ENCODE measurements at regions not wholly inside any gene's neighbourhood (a gene's known extent, or its start where the extent isn't known, plus 50 kb on each side); places are given as distances from the start of the nearest gene placed in this dataset.
A peak's percentile ranks its signal among the peaks of the same experiment; 100 is the strongest.

DNA sequence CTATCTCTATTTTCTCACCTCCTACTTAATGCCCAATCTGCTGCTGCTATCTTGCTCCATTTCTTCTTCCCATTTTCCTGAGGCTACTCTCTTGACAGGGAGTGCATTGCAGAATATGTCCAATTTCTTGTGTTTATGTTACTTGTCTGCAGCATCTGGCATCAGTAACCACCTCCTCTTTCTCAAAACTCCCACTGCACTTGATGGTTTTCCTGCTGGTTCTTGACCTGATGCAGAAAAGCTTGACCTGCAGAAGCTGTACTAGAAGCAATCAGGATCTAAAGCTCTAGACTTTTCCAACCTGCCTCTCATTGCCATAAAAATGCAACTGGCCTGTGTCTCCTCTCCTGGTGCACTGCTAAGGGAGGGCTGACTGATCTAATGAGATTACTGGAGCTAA is 287.8 kb downstream of the ZEB1 start:
- no peak for DNase-seq (ENCODE audit: low read depth, low spot score)

GRCh38 chr10:31605861-31606525 is 287.0 kb downstream of the ZEB1 start:
- DNase-seq (ENCODE audit: low read depth, low spot score) = no peak

DNA sequence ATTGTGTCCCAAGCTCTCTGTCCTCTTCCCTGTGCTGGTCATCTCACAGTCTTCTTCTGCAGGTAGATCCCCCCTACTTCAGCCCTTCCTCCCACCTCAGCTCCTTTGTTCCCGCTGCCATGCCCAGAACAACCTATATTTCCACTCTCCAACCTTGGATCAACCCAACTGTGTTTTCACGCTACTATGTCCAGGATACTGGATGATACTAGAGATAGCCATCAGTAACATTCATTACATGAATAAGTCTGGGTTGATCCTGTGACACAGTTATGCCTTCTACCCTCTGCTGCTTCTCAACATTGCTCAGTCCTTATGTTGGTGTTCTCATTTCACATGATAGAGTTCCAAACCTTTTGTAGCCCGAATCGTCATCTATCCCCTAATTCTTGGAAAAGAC is 286.4 kb downstream of the ZEB1 start:
- DNase-seq (ENCODE audit: low read depth, low spot score) = no peak

GRCh38 chr10:31604646-31605170 is 285.7 kb downstream of the ZEB1 start:
- no peak for DNase-seq (ENCODE audit: low read depth, low spot score)

- no peak for DNase-seq (ENCODE audit: low read depth, low spot score)
These were observed 285.1 kb downstream of the ZEB1 start for GRCh38 chr10:31604096-31604495.

DNA sequence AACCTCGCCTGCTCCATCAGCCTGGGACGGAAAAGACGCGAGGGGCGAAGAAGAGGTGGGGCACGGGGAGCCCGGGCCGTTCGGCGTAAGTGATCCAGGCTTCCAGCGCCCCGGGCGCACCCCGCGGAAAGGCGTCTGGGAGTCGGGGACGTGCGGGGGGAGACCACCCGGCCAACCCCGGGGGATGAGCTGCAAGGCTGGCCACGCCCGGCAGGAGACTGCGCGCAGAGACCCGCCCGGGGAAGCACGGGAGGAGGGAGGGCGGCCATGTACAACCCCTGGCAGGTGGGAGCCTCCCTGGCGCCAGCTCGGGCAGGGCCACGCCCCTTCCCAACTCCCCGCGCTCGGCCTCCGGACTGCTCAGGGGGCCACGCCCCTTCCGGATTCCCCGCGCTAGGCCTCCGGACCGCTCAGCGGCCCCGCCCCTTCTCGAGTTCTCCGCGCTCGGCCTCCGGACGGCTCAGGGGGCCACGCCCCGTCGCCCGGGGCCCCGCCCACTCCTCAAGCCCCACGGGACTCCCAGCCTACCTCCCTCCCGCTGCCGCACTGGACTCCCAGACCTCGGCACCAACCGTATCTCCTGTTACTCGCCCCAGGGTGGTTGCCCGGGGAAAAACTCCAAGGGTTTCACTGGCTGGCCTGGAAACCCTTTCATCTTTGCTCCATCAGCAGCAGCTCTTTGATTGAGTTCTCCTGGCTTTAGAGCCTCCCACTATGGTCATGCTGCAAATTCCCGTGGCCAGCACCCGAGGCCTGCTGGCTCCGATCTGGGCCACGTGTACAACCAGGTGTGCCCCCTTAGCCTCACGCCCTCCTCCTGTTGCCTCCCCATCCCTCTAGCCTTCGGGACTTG is 284.4 kb downstream of the ZEB1 start:
- DNase-seq (ENCODE audit: low read depth, low spot score) = peak; percentile 36

DNA sequence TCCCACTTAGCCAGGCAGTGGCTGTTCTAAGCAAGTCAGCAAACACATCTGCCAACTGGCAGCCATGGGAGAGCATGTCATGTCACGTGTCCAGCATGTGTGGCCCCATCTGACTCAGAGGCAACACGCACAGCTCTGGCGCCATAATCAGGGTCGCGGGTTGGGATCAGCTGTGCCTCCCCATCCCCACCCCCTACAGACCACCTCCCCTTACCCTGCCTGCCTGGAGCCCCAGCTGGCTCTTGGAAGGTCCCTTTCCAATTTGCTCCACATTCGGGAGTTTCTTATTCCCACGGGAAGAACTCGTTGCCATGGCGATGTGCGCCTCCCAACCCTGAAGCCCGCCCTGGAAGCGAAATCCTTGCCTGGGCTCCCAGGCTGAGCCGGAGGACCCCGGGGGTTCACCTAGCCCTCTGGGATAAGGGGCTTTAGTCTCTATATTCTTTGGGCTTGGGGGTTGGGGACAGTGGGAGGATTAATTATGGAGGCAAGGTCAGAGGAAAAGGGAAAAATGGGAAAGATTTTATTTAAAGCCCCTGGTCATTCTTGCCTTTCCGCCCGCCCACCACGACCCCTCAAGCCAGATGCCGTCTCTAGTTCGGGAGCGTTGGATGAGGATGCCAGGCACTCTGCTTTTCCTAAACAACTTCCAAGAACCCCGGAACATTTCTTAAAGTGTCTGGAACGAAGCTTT is 283.7 kb downstream of the ZEB1 start:
- DNase-seq (ENCODE audit: low read depth, low spot score) = no peak

DNA sequence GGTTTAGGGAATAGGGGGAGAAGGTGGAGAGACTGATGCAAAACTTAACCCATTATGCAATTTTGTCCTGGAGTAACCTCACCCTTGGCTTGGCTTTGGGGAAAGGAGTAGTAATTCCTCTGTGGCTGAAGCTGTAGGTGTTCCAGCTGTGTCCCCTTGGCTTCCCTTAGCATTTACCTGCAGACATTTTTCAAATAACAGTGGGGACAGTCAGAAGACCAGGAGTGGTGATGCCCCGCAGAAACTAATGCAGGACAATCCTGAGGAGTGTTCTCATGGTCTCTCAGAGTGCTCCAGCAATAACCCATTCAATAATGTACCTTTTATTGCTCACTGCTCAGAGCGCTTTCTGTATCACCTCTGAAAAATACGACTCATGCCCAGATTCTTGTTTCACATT is 282.1 kb downstream of the ZEB1 start:
- no peak for DNase-seq (ENCODE audit: low read depth, low spot score)

DNA sequence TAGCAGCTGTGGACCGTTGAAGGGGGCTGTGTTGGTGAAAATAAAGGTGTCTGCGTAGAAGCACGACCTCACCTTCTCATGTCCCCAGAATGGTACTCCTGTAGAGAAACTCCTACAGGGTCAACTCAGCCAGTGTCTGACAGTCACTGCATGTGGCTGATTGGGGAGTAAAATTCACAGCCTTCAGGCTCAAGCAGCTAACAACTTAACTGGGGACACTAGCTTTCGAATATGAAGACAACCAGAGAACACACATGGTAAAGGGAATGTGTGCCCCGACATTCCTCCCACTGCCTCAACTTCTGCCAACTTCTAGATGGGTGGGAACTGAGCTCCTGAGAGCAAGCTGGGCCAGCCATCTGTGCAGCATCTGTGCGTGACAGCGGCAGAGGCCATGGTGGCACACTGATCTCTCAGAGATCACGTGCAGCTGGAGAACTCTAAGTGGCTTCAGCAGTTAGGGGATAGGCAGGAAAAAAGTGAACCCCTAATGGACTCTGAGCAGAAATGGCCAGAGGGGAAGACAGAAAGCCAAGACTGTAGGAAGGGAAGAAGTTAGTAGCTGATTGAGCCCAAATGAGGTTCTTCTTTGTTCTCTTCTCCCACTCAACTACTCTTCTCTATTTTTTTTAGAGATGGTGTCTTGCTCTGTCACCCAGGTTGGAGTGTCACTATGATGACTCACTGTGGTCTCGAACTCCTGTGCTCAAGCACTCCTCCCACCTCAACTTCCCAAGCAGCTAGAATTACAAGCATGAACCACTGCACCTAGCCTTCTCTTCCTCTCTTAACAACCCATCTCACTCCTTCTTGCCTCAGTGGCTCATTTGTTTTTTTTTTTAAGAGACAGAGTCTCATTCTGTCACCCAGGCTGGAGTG is 280.8 kb downstream of the ZEB1 start:
- DNase-seq (ENCODE audit: low read depth, low spot score) = no peak

- no peak for DNase-seq (ENCODE audit: low read depth, low spot score)
These were observed 277.7 kb downstream of the ZEB1 start for GRCh38 chr10:31596765-31597164.

GRCh38 chr10:31595992-31596391 is 277.0 kb downstream of the ZEB1 start:
- no peak for DNase-seq (ENCODE audit: low read depth, low spot score)

GRCh38 chr10:31594347-31594873 is 275.4 kb downstream of the ZEB1 start:
- DNase-seq (ENCODE audit: low read depth, low spot score) = no peak

DNA sequence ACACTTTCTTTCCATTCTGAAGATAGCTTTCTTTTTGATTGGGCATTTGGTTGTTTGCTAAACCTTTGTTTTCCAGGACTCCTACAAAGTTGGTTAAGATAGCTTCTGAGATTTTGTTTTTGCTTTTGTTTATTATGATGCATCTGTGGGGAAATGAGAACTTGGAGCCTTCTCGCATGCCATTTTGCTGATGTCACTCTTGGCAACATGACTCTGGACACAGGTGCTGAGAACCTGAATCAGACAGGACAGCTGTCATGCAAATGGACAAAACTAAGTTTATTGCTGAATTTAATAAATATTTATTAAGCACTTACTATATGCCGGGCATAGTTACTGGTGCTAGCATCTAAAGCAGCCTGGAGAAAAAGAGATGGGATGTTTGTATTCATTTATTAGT is 274.1 kb downstream of the ZEB1 start:
- no peak for DNase-seq (ENCODE audit: low read depth, low spot score)

DNA sequence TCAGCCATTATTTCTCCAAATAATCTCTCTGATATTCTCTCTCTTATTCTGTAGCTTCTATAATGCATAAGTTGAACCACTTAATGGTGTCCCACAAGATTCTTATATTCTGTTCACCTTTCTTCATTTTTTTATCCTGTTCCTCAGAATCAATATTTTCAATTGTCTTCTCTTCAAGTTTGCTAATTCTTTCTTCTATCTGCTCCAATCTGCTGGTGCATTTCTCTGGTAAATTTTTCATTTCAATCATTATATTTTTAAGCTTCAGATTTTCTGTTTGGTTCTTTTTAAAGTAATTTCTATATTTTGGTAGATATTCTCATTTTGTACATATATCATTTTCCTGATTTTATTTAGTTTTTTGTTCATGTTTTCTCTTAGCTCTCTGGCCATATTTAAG is 272.6 kb downstream of the ZEB1 start:
- no peak for DNase-seq (ENCODE audit: low read depth, low spot score)

GRCh38 chr10:31590023-31590800 is 271.2 kb downstream of the ZEB1 start:
- DNase-seq (ENCODE audit: low read depth, low spot score) = no peak

DNA sequence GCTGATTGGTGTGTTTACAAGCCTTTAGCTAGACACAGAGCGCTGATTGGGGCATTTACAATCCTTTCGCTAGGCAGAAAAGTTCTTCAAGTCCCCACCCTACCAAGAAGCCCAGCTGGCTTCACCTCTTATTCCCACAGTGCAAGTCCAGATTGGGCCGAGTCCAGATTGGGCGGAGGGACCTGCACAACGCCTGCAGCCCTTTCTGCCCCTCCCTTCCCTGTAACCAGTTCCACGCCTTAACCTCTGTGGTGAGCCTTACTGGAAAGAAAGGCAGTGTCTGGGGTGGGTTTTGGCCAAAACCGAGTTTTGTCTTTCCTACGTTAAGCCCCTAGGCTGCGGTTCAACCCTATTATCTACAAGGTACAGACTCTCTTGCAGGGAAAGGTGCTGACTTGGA is 268.7 kb downstream of the ZEB1 start:
- no peak for DNase-seq (ENCODE audit: low read depth, low spot score)

- no peak for DNase-seq (ENCODE audit: low read depth, low spot score)
These were observed 268.0 kb downstream of the ZEB1 start for GRCh38 chr10:31586723-31587638.

DNA sequence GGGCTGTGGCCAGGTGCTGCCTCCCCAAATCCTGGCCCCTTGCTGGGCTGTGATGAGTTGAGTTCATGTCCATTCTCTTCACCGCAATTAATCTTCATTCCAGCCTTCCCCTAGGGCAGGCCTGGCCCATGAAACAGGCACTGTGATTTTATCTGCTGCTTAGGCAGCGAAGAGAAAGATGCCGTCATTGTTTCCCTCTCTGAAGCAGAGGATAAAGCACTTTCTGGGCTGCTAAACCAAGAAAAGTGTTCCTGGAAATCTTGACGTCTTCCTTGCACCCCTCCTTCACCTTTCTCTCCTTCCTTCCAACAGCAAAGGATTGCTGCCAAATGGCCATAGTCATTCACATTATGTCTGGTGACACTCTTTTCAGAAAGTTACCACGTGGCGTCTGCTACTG is 265.9 kb downstream of the ZEB1 start:
- no peak for DNase-seq (ENCODE audit: low read depth, low spot score)

GRCh38 chr10:31584098-31584631 is 265.1 kb downstream of the ZEB1 start:
- DNase-seq (ENCODE audit: low read depth, low spot score) = no peak
